ENCODE measurements at regions not wholly inside any gene's neighbourhood (a gene's known extent, or its start where the extent isn't known, plus 50 kb on each side); places are given as distances from the start of the nearest gene placed in this dataset.

- H3F3A ChIP-seq (ENCODE audit: insufficient read depth, low read length, poor library complexity, severe bottlenecking): no peaks in the 10 kb centered on the region
- H3K4me3 ChIP-seq (ENCODE audit: low read length): no peak overlapping the region
- H3K9me2 ChIP-seq (ENCODE audit: insufficient read depth, low read length): no peaks in the 10 kb centered on the region
- no peak overlapping the region for H3K27ac ChIP-seq (ENCODE audit: low read length)
- no peaks in the 10 kb centered on the region for H4K20me1 ChIP-seq (ENCODE audit: insufficient read depth)
- no peaks in the 10 kb centered on the region for H3K79me2 ChIP-seq (replicated peaks; ENCODE audit: insufficient read depth, low read length)
- no peak overlapping the region for H3K4me2 ChIP-seq (ENCODE audit: low read length)
- no peaks in the 10 kb centered on the region for H3K9me3 ChIP-seq (ENCODE audit: low read length)
- no peak overlapping the region for H2AFZ ChIP-seq (ENCODE audit: low read depth, low read length)
- no peaks in the 10 kb centered on the region for H3K27me3 ChIP-seq (ENCODE audit: insufficient read depth, low read depth, low read length)
- no peaks in the 10 kb centered on the region for H3K36me3 ChIP-seq (ENCODE audit: insufficient read depth, low read length)
- TF ChIP-seq TAF1 (IDR thresholded peaks at IDR 0.05; ENCODE audit: low read depth) (no peak), MXI1 (conservative IDR thresholded peaks at IDR 0.05; ENCODE audit: poor library complexity, severe bottlenecking) (no peak), REST (IDR thresholded peaks at IDR 0.05; ENCODE audit: borderline replicate concordance) (no peak), EP300 (conservative IDR thresholded peaks at IDR 0.05; ENCODE audit: poor library complexity, severe bottlenecking) (no peak), RAD21 (conservative IDR thresholded peaks at IDR 0.05) (no peak), SMC3 (conservative IDR thresholded peaks at IDR 0.05; ENCODE audit: poor library complexity) (no peak), CTCF (IDR thresholded peaks at IDR 0.05; ENCODE audit: poor library complexity, severe bottlenecking) (no peak), EZH2 (IDR thresholded peaks at IDR 0.05; ENCODE audit: borderline replicate concordance, insufficient read depth, low read length, poor library complexity, severe bottlenecking) (no peak), POLR2AphosphoS5 (IDR thresholded peaks at IDR 0.05) (no peak)
- H3K9ac ChIP-seq (ENCODE audit: low read length): no peak overlapping the region
Observed at GRCh38 chr20:20904501-20904831, 192.0 kb upstream of the RALGAPA2 start.

- H3K36me3 ChIP-seq (ENCODE audit: insufficient read depth, low read length): no peaks in the 10 kb centered on the region
- no peaks in the 10 kb centered on the region for H3K27me3 ChIP-seq (ENCODE audit: insufficient read depth, low read depth, low read length)
- no peaks in the 10 kb centered on the region for H3K79me2 ChIP-seq (replicated peaks; ENCODE audit: insufficient read depth, low read length)
- H4K20me1 ChIP-seq (ENCODE audit: insufficient read depth): no peaks in the 10 kb centered on the region
- no peaks in the 10 kb centered on the region for H3K9me3 ChIP-seq (ENCODE audit: low read length)
- no peak overlapping the region for H3K27ac ChIP-seq (ENCODE audit: low read length)
- no peaks in the 10 kb centered on the region for H3K9me2 ChIP-seq (ENCODE audit: insufficient read depth, low read length)
- H2AFZ ChIP-seq (ENCODE audit: low read depth, low read length): no peak overlapping the region
- TF ChIP-seq SMC3 (conservative IDR thresholded peaks at IDR 0.05; ENCODE audit: poor library complexity) (no peak), POLR2AphosphoS5 (IDR thresholded peaks at IDR 0.05) (no peak), EZH2 (IDR thresholded peaks at IDR 0.05; ENCODE audit: borderline replicate concordance, insufficient read depth, low read length, poor library complexity, severe bottlenecking) (no peak), TAF1 (IDR thresholded peaks at IDR 0.05; ENCODE audit: low read depth) (no peak), CTCF (IDR thresholded peaks at IDR 0.05; ENCODE audit: poor library complexity, severe bottlenecking) (no peak), REST (IDR thresholded peaks at IDR 0.05; ENCODE audit: borderline replicate concordance) (no peak), RAD21 (conservative IDR thresholded peaks at IDR 0.05) (no peak)
- H3F3A ChIP-seq (ENCODE audit: insufficient read depth, low read length, poor library complexity, severe bottlenecking): no peaks in the 10 kb centered on the region
- no peak overlapping the region for H3K4me2 ChIP-seq (ENCODE audit: low read length)
- no peak overlapping the region for H3K9ac ChIP-seq (ENCODE audit: low read length)
- H3K4me3 ChIP-seq (ENCODE audit: low read length): no peak overlapping the region
Observed at GRCh38 chr20:20903773-20904500, 191.5 kb upstream of the RALGAPA2 start.
